Muscle of back (tissue), 3 donors: ENCODE measurements at regions not wholly inside any gene's neighbourhood (a gene's known extent, or its start where the extent isn't known, plus 50 kb on each side); places are given as distances from the start of the nearest gene placed in this dataset.

Source experiments
- DNase-seq, 3 donors: peaks; one replicate each; pipeline versions ENCODE4 v3.0.0 to v3.0.0-alpha.2; 2013

DNA sequence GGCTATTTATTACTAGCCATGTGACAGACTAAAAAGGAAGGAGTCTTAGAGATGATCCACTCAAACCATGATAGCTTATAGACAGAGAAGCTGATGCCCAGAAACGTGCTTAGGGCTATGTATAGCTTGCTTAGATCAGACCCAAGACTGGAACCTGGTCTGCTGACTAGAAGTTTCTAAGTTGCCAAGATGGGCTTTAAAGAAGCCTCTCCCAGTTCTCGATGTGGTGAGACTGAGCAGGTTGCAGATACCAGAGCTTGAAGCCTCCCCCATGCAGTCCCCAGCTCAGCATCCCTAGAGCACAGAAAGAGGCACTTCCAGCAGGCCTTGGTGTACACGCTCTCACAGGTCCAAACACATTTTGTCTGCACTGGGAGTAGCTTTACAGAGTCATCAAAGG lies 51.1 kb upstream of the ATP10B start:
- no peak for DNase-seq
